HepG2 (cell line): ENCODE measurements at regions not wholly inside any gene's neighbourhood (a gene's known extent, or its start where the extent isn't known, plus 50 kb on each side); places are given as distances from the start of the nearest gene placed in this dataset.

ENCODE experiments used
- ATAC-seq: fragments of 200-7000 bp; cut with Tn5 transposase; 3 replicates; pipeline ENCODE4 v1.9.1; 2020; ENCODE audit warnings: mild to moderate bottlenecking, moderate library complexity
- BruUV-seq: library from RNA; stranded (reverse); fragments of 400-500 nt; replicated peaks from 2 replicates; lab custom pipeline; 2021; lab: Mats Ljungman, UMichigan
- CTCF ChIA-PET: fragments of 300-600 bp; formaldehyde crosslinking; extraction: SDS; loops from one replicate; lab custom pipeline; 2021; ENCODE audit warnings: low total read pairs, inconsistent platforms, low intra/inter-chr PET ratio; lab: Yijun Ruan, JAX
- POLR2A ChIA-PET: fragments of 350-600 bp; sonication (Branson Sonifier 250); formaldehyde crosslinking; loops from one replicate; lab custom pipeline; 2020; ENCODE audit warnings: antibody characterized with exemption, inconsistent platforms; lab: Yijun Ruan, JAX
- DNase-seq: peaks from one replicate; pipeline ENCODE4 v3.0.0-alpha.2; 2015; ENCODE audit warnings: low spot score
- FAIRE-seq: peaks from 3 replicates; lab custom pipeline; 2011; peaks lifted over from hg19 to GRCh38; lab: Jason Lieb, UNC
- H2AFZ ChIP-seq: one replicate; pipeline ENCODE4 v1.6.1; 2011; ENCODE audit warnings: low read length, inconsistent platforms
- H3K27ac ChIP-seq: fragments of 300-600 bp; 3 replicates; pipeline ENCODE4 v1.8.0; 2011; ENCODE audit warnings: mixed run types, mild to moderate bottlenecking, mixed read lengths, low read length, inconsistent platforms; ENCODE audit not compliant: insufficient read depth; ENCODE audit errors: extremely low read length
- H3K27me3 ChIP-seq, 2 experiments: fragments of 200-600 bp in 1 of 2; 2 replicates in 1 of 2; 3 replicates in 1 of 2; pipeline versions ENCODE4 v1.6.0 to v1.8.0; 2011; ENCODE audit warnings: low read length in 2 of 2, mild to moderate bottlenecking in 2 of 2, moderate library complexity in 2 of 2, inconsistent platforms in 1 of 2; ENCODE audit not compliant: insufficient read depth in 2 of 2, control insufficient read depth in 1 of 2
- H3K36me3 ChIP-seq, 2 experiments: fragments of 200-600 bp in 1 of 2; replicated peaks in 1 of 2; 2 replicates in 1 of 2; 3 replicates in 1 of 2; pipeline versions ENCODE4 v1.5.1 to v1.8.0; 2011; ENCODE audit warnings: low read length in 2 of 2, inconsistent platforms in 1 of 2; ENCODE audit not compliant: insufficient read depth in 2 of 2, control insufficient read depth in 1 of 2
- H3K4me1 ChIP-seq: 2 replicates; pipeline ENCODE4 v1.5.1; 2012; ENCODE audit warnings: low read length, inconsistent platforms; ENCODE audit not compliant: insufficient read depth
- H3K4me2 ChIP-seq: 2 replicates; pipeline ENCODE4 v1.6.0; 2011; ENCODE audit warnings: low read depth, low read length, inconsistent platforms
- H3K4me3 ChIP-seq, 3 experiments: fragments of 200-600 bp in 1 of 3; sonication (generic), shearing (Covaris generic) in 1 of 3; replicated peaks in 1 of 3; 2 replicates each; pipeline ENCODE4 v1.5.1; 2011 to 2016; ENCODE audit warnings: low read length in 3 of 3, inconsistent platforms in 2 of 3, low read depth in 2 of 3, mild to moderate bottlenecking in 2 of 3, control low read depth in 1 of 3, mixed read lengths in 1 of 3; ENCODE audit not compliant: insufficient read depth in 1 of 3
- H3K79me2 ChIP-seq: one replicate; pipeline ENCODE4 v1.6.1; 2011; ENCODE audit warnings: low read length, inconsistent platforms; ENCODE audit not compliant: insufficient read depth
- H3K9ac ChIP-seq: 2 replicates; pipeline ENCODE4 v1.6.0; 2011; ENCODE audit warnings: mild to moderate bottlenecking, low read depth, low read length, inconsistent platforms; ENCODE audit not compliant: insufficient read depth
- H3K9me3 ChIP-seq: 2 replicates; pipeline ENCODE4 v1.5.1; 2012; ENCODE audit warnings: mild to moderate bottlenecking, low read length
- H4K20me1 ChIP-seq: 2 replicates; pipeline ENCODE4 v1.6.0; 2011; ENCODE audit warnings: inconsistent platforms, mild to moderate bottlenecking, low read length, moderate library complexity; ENCODE audit not compliant: insufficient read depth
- EP300 ChIP-seq, 3 experiments: sonication (generic) in 1 of 3; formaldehyde crosslinking in 1 of 3; IDR thresholded peaks; 2 replicates each; pipeline versions ENCODE4 v1.5.1 to v1.6.1; 2011 to 2020; ENCODE audit warnings: low read depth in 2 of 3, low read length in 2 of 3, borderline replicate concordance in 1 of 3, improper control_type of control experiment in 1 of 3, mild to moderate bottlenecking in 1 of 3, missing genetic modification reagents in 1 of 3, moderate library complexity in 1 of 3
- FOXA1 ChIP-seq, 2 experiments: fragments of 450-650 bp in 1 of 2; sonication (generic) in 1 of 2; formaldehyde crosslinking in 1 of 2; IDR thresholded peaks; 2 replicates each; pipeline versions ENCODE4 v1.4.0 to v1.6.1; 2016 to 2020; ENCODE audit warnings: missing genetic modification reagents in 1 of 2
- FOXA3 ChIP-seq: IDR thresholded peaks from 2 replicates; pipeline ENCODE4 v1.6.1; 2016; ENCODE audit warnings: missing genetic modification reagents, missing compliant biosample characterization
- HMG20A ChIP-seq: IDR thresholded peaks from 2 replicates; pipeline ENCODE4 v1.6.1; 2016; ENCODE audit warnings: borderline replicate concordance
- HNF4A ChIP-seq: sonication (generic); formaldehyde crosslinking; IDR thresholded peaks from 2 replicates; pipeline ENCODE4 v1.4.0; 2020; ENCODE audit warnings: missing genetic modification reagents
- HNF4G ChIP-seq, 2 experiments: sonication (generic) in 1 of 2; formaldehyde crosslinking in 1 of 2; IDR thresholded peaks; 2 replicates each; pipeline versions ENCODE4 v1.4.0 to v1.6.1; 2011 to 2020; ENCODE audit warnings: borderline replicate concordance in 2 of 2, low read depth in 2 of 2, mild to moderate bottlenecking in 2 of 2, low read length in 1 of 2, missing genetic modification reagents in 1 of 2, moderate library complexity in 1 of 2
- KAT7 ChIP-seq: IDR thresholded peaks from 2 replicates; pipeline ENCODE4 v1.6.1; 2018; ENCODE audit warnings: borderline replicate concordance, missing compliant biosample characterization
- KLF13 ChIP-seq: sonication (generic); formaldehyde crosslinking; IDR thresholded peaks from 2 replicates; pipeline ENCODE4 v1.4.0; 2020; ENCODE audit warnings: mild to moderate bottlenecking, missing genetic modification reagents
- NCOA2 ChIP-seq: sonication (generic); formaldehyde crosslinking; IDR thresholded peaks from 2 replicates; pipeline ENCODE4 v1.8.0; 2022; ENCODE audit warnings: inconsistent platforms
- NR2F1 ChIP-seq, 2 experiments: fragments of 450-650 bp in 1 of 2; formaldehyde crosslinking in 1 of 2; IDR thresholded peaks; 2 replicates each; pipeline versions ENCODE4 v1.5.0 to v1.6.1; 2016 to 2020; ENCODE audit warnings: mild to moderate bottlenecking in 1 of 2, missing compliant biosample characterization in 1 of 2, missing genetic modification reagents in 1 of 2, moderate library complexity in 1 of 2
- RARA ChIP-seq: IDR thresholded peaks from 2 replicates; pipeline ENCODE4 v1.6.1; 2016; ENCODE audit warnings: missing genetic modification reagents, missing compliant biosample characterization
- RBM39 ChIP-seq: fragments of 200-400 bp; formaldehyde crosslinking; IDR thresholded peaks from one replicate; pipeline ENCODE4 v1.6.1; 2018; ENCODE audit warnings: antibody characterized with exemption, mild to moderate bottlenecking, low read depth, low read length; ENCODE audit not compliant: poor library complexity, severe bottlenecking
- TCF7 ChIP-seq: sonication (generic); IDR thresholded peaks from 2 replicates; pipeline ENCODE4 v1.6.1; 2016; ENCODE audit warnings: antibody characterized with exemption, low read depth
- TEAD3 ChIP-seq: optimal IDR thresholded peaks from 2 replicates; pipeline ENCODE3; 2016; ENCODE audit warnings: borderline replicate concordance
- TEF ChIP-seq: sonication (generic); formaldehyde crosslinking; IDR thresholded peaks from 2 replicates; pipeline ENCODE4 v1.5.0; 2020; ENCODE audit warnings: missing genetic modification reagents
- ZFP41 ChIP-seq: sonication (generic); formaldehyde crosslinking; IDR thresholded peaks from 2 replicates; pipeline ENCODE4 v1.4.0; 2020; ENCODE audit warnings: mild to moderate bottlenecking, missing genetic modification reagents, borderline replicate concordance
- ZKSCAN1 ChIP-seq: fragments of 150-350 bp; IDR thresholded peaks from 2 replicates; pipeline ENCODE4 v1.6.1; 2014; ENCODE audit warnings: low read length
- ZMYM4 ChIP-seq: sonication (generic); formaldehyde crosslinking; IDR thresholded peaks from 2 replicates; pipeline ENCODE4 v1.8.1; 2023; ENCODE audit warnings: mild to moderate bottlenecking, missing genetic modification reagents
- ZNF17 ChIP-seq: sonication (generic); formaldehyde crosslinking; IDR thresholded peaks from 2 replicates; pipeline ENCODE4 v1.5.0; 2020; ENCODE audit warnings: mild to moderate bottlenecking, missing genetic modification reagents
- WGBS: methylation state at CpG from one replicate; pipeline ENCODE4 v1.1.6; 2017; ENCODE audit warnings: low lambda C conversion rate; 5-methylcytosine and 5-hydroxymethylcytosine counted together
- in situ Hi-C: cut with HindIII; loops from 2 replicates; pipeline ENCODE4 v1.10.0; 2017; ENCODE audit warnings: low pct_unique_long_range_greater_than_20kb; ENCODE audit not compliant: extremely low pct_ligation_motif_present
- intact Hi-C: fragments of 100-400 bp; cut with micrococcal nuclease; formaldehyde crosslinking; loops from one replicate; pipeline ENCODE4 v1.10.0; 2022; ENCODE audit not compliant: unreplicated experiment
- TF ChIP-seq, protein P1 (sequence below): sonication (generic); formaldehyde crosslinking; conservative IDR thresholded peaks from 2 replicates; pipeline ENCODE4 v1.4.0; 2020; ENCODE audit warnings: mild to moderate bottlenecking, missing genetic modification reagents, moderate library complexity

GRCh38 chrX:10981506-10981905 lies 129.6 kb upstream of the HCCS start:
- H3K27ac ChIP-seq, result peak overlapping the region; percentile 44
- no peaks in the 10 kb centered on the region for H4K20me1 ChIP-seq
- ATAC-seq (peak; percentile 83), DNase-seq (peak; percentile 56), FAIRE-seq (no peak)
- H3K36me3 ChIP-seq, result no peaks in the 10 kb centered on the region
- no TSS peak for BruUV-seq
- H3K4me2 ChIP-seq, result peak overlapping the region; percentile 12; the same call in 1 of the 2 replicates
- ChIA-PET CTCF (no interaction called here), POLR2A (interaction anchor here (1.4 to 1.5 kb wide), 3 partner anchors 11 to 116 kb away, joined by 3 to 7 read pairs (median 6); no protein-coding TSS in a partner anchor)
- no peaks in the 10 kb centered on the region for H3K9me3 ChIP-seq
- H3K4me3 ChIP-seq, result no peak overlapping the region
- in situ Hi-C loops, result no loop called here
- intact Hi-C loops, result loop anchor here (5.0 kb wide), 1 partner anchor 79 kb away; no protein-coding TSS in a partner anchor
- no peaks in the 10 kb centered on the region for H3K27me3 ChIP-seq
- WGBS, result 3% methylated on average over 3 of the region's 3 CpGs
- H3K9ac ChIP-seq, result no peak overlapping the region
- H3K4me1 ChIP-seq, result peaks cover 35% of the 10 kb centered on the region
- no peak overlapping the region for H2AFZ ChIP-seq
- H3K79me2 ChIP-seq, result no peaks in the 10 kb centered on the region
- peak; percentile 52 for TF ChIP-seq NCOA2 (CRISPR knock-in tag)
- TF ChIP-seq, protein P1, sequence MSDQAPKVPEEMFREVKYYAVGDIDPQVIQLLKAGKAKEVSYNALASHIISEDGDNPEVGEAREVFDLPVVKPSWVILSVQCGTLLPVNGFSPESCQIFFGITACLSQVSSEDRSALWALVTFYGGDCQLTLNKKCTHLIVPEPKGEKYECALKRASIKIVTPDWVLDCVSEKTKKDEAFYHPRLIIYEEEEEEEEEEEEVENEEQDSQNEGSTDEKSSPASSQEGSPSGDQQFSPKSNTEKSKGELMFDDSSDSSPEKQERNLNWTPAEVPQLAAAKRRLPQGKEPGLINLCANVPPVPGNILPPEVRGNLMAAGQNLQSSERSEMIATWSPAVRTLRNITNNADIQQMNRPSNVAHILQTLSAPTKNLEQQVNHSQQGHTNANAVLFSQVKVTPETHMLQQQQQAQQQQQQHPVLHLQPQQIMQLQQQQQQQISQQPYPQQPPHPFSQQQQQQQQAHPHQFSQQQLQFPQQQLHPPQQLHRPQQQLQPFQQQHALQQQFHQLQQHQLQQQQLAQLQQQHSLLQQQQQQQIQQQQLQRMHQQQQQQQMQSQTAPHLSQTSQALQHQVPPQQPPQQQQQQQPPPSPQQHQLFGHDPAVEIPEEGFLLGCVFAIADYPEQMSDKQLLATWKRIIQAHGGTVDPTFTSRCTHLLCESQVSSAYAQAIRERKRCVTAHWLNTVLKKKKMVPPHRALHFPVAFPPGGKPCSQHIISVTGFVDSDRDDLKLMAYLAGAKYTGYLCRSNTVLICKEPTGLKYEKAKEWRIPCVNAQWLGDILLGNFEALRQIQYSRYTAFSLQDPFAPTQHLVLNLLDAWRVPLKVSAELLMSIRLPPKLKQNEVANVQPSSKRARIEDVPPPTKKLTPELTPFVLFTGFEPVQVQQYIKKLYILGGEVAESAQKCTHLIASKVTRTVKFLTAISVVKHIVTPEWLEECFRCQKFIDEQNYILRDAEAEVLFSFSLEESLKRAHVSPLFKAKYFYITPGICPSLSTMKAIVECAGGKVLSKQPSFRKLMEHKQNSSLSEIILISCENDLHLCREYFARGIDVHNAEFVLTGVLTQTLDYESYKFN (CRISPR knock-in tag), result peak; percentile 40; the same call in 1 of the 2 replicates
- peak; percentile 59; the same call in 1 of the 2 replicates for TF ChIP-seq RARA (CRISPR knock-in tag)
- no peak for TF ChIP-seq RBM39
- no peak for TF ChIP-seq KLF13
- no peak for TF ChIP-seq ZKSCAN1
- TF ChIP-seq HMG20A (CRISPR knock-in tag), result peak; percentile 24; the same call in 1 of the 2 replicates
- peak in 1 of 2 experiments; percentile 52; a peak in 2 of 4 replicates for TF ChIP-seq EP300 (IDR thresholded peaks at IDR 0.05; ENCODE audit: low read depth in 2 of 2, low read length in 2 of 2)
- TF ChIP-seq EP300 (CRISPR knock-in tag; IDR thresholded peaks at IDR 0.05; ENCODE audit: borderline replicate concordance), result no peak
- peak; percentile 43 for TF ChIP-seq HNF4A (CRISPR knock-in tag)
- TF ChIP-seq FOXA1 (IDR thresholded peaks at IDR 0.05), result no peak
- TF ChIP-seq FOXA1 (CRISPR knock-in tag; IDR thresholded peaks at IDR 0.05), result peak; percentile 43; the same call in 1 of the 2 replicates
- no peak for TF ChIP-seq KAT7 (CRISPR knock-in tag)
- TF ChIP-seq TCF7, result 0 out of 2 replicates have a peak, but pooled peaks have one; percentile 18
- TF ChIP-seq ZNF17 (CRISPR knock-in tag), result no peak
- TF ChIP-seq TEAD3 (CRISPR knock-in tag), result peak; percentile 73
- no peak for TF ChIP-seq ZFP41
- TF ChIP-seq ZMYM4 (CRISPR knock-in tag), result peak; percentile 24; the same call in 1 of the 2 replicates
- TF ChIP-seq NR2F1 (CRISPR knock-in tag; IDR thresholded peaks at IDR 0.05), result 0 out of 4 replicates have a peak, but pooled peaks of 1 of the 2 experiments have one; percentile 27
- TF ChIP-seq HNF4G (IDR thresholded peaks at IDR 0.05; ENCODE audit: borderline replicate concordance, low read depth, low read length), result 0 out of 2 replicates have a peak, but pooled peaks have one; percentile 4
- no peak for TF ChIP-seq HNF4G (CRISPR knock-in tag; IDR thresholded peaks at IDR 0.05; ENCODE audit: borderline replicate concordance, low read depth)
- TF ChIP-seq TEF (CRISPR knock-in tag), result no peak
- peak; percentile 30; the same call in 1 of the 2 replicates for TF ChIP-seq FOXA3
